H1 (cell line): ENCODE measurements at regions not wholly inside any gene's neighbourhood (a gene's known extent, or its start where the extent isn't known, plus 50 kb on each side); places are given as distances from the start of the nearest gene placed in this dataset.

Source experiments
- CTCF ChIA-PET: fragments of 300-600 bp; sonication (Branson Sonifier 250); formaldehyde crosslinking; loops from one replicate; lab custom pipeline; 2021; ENCODE audit not compliant: partially characterized antibody; lab: Charles Lee
- POLR2A ChIA-PET: fragments of 300-600 bp; sonication (Branson Sonifier 250); formaldehyde crosslinking; loops from one replicate; lab custom pipeline; 2021; ENCODE audit warnings: inconsistent platforms; ENCODE audit not compliant: partially characterized antibody; lab: Charles Lee
- DNase-seq, 2 experiments: peaks; one replicate each; pipeline versions ENCODE4 v3.0.0 to v3.0.0-alpha.2; 2010 to 2022; ENCODE audit warnings: low spot score in 2 of 2, low read depth in 1 of 2, mixed read lengths in 1 of 2
- FAIRE-seq: peaks from 2 replicates; lab custom pipeline; 2011; peaks lifted over from hg19 to GRCh38; lab: Jason Lieb, UNC
- H2AFZ ChIP-seq: 2 replicates; pipeline ENCODE4 v1.8.1; 2012; ENCODE audit warnings: low read length, inconsistent platforms
- H2AK5ac ChIP-seq: 2 replicates; pipeline ENCODE4 v1.6.1; 2013; ENCODE audit warnings: low read depth, low read length
- H2BK120ac ChIP-seq: replicated peaks from 2 replicates; pipeline ENCODE3; 2013; ENCODE audit warnings: low read depth, low read length, inconsistent platforms
- H2BK12ac ChIP-seq: 2 replicates; pipeline ENCODE4 v1.6.1; 2013; ENCODE audit warnings: low read depth, low read length
- H2BK15ac ChIP-seq: 2 replicates; pipeline ENCODE4 v1.6.1; 2013; ENCODE audit warnings: low read length
- H2BK20ac ChIP-seq: 2 replicates; pipeline ENCODE4 v1.6.1; 2013; ENCODE audit warnings: low read length
- H2BK5ac ChIP-seq: 2 replicates; pipeline ENCODE4 v1.6.1; 2013; ENCODE audit warnings: low read depth, low read length
- H3K14ac ChIP-seq: 2 replicates; pipeline ENCODE4 v1.6.1; 2013; ENCODE audit warnings: inconsistent platforms; ENCODE audit not compliant: insufficient read length
- H3K18ac ChIP-seq: 2 replicates; pipeline ENCODE4 v1.6.1; 2013; ENCODE audit warnings: low read length; ENCODE audit errors: extremely low read depth
- H3K23ac ChIP-seq: 2 replicates; pipeline ENCODE4 v1.6.1; 2013; ENCODE audit warnings: inconsistent platforms; ENCODE audit not compliant: insufficient read length
- H3K23me2 ChIP-seq: 2 replicates; pipeline ENCODE4 v1.6.1; 2013; ENCODE audit warnings: low read depth, low read length
- H3K27ac ChIP-seq: 2 replicates; pipeline ENCODE4 v1.6.1; 2011; ENCODE audit warnings: low read depth, low read length, inconsistent platforms
- H3K27me3 ChIP-seq, 4 experiments: replicated peaks in 1 of 4; 1 replicate in 1 of 4; 2 replicates in 3 of 4; pipeline versions ENCODE4 v1.6.1 to v1.8.1; 2011 to 2013; ENCODE audit warnings: low read length in 3 of 4, mild to moderate bottlenecking in 3 of 4, inconsistent platforms in 2 of 4, mixed read lengths in 2 of 4, moderate library complexity in 1 of 4; ENCODE audit not compliant: control insufficient read depth in 3 of 4, insufficient read depth in 3 of 4; ENCODE audit errors: extremely low read depth in 1 of 4
- H3K36me3 ChIP-seq, 4 experiments: 2 replicates each; pipeline versions ENCODE4 v1.6.1 to v1.8.1; 2011 to 2013; ENCODE audit warnings: mild to moderate bottlenecking in 4 of 4, low read length in 3 of 4, moderate library complexity in 2 of 4, control low read depth in 1 of 4, inconsistent platforms in 1 of 4; ENCODE audit not compliant: insufficient read depth in 4 of 4, control insufficient read depth in 2 of 4
- H3K4ac ChIP-seq: replicated peaks from 2 replicates; pipeline ENCODE3; 2013; ENCODE audit warnings: low read length, low read depth, mixed read lengths, inconsistent platforms; ENCODE audit not compliant: insufficient read length
- H3K4me1 ChIP-seq, 4 experiments: replicated peaks in 1 of 4; 1 replicate in 1 of 4; 2 replicates in 3 of 4; pipeline versions ENCODE4 v1.6.1 to v1.8.1; 2011 to 2013; ENCODE audit warnings: low read length in 3 of 4, inconsistent platforms in 2 of 4, mixed read lengths in 1 of 4; ENCODE audit not compliant: insufficient read depth in 4 of 4, control insufficient read depth in 3 of 4
- H3K4me2 ChIP-seq, 2 experiments: 2 replicates each; pipeline versions ENCODE4 v1.6.1 to v1.8.1; 2011 to 2013; ENCODE audit warnings: low read depth in 2 of 2, low read length in 2 of 2, control low read depth in 1 of 2, inconsistent platforms in 1 of 2, mild to moderate bottlenecking in 1 of 2; ENCODE audit not compliant: insufficient read depth in 1 of 2
- H3K4me3 ChIP-seq, 4 experiments: fragments of 200-600, 300-600 bp in 1 of 4; sonication (generic), shearing (Covaris generic), sonication (Bioruptor Twin) in 1 of 4; 2 replicates each; pipeline versions ENCODE4 v1.5.1 to v1.8.1; 2011 to 2016; ENCODE audit warnings: low read length in 4 of 4, low read depth in 3 of 4, control low read depth in 2 of 4, inconsistent platforms in 2 of 4, mild to moderate bottlenecking in 2 of 4, mixed read lengths in 1 of 4, moderate library complexity in 1 of 4; ENCODE audit not compliant: insufficient read depth in 2 of 4; ENCODE audit errors: extremely low read depth in 1 of 4
- H3K56ac ChIP-seq: replicated peaks from 2 replicates; pipeline ENCODE3; 2013; ENCODE audit warnings: low read depth, mild to moderate bottlenecking, mixed read lengths, low read length, inconsistent platforms; ENCODE audit not compliant: insufficient read length
- H3K79me1 ChIP-seq: 2 replicates; pipeline ENCODE4 v1.6.1; 2013; ENCODE audit warnings: low read depth, low read length, control low read depth
- H3K79me2 ChIP-seq, 2 experiments: 2 replicates each; pipeline versions ENCODE4 v1.6.1 to v1.8.1; 2012 to 2013; ENCODE audit warnings: low read length in 2 of 2, mild to moderate bottlenecking in 2 of 2, inconsistent platforms in 1 of 2; ENCODE audit not compliant: insufficient read depth in 2 of 2, control insufficient read depth in 1 of 2
- H3K9ac ChIP-seq, 4 experiments: replicated peaks in 1 of 4; 1 replicate in 1 of 4; 2 replicates in 3 of 4; pipeline versions ENCODE4 v1.6.1 to v1.8.1; 2011 to 2013; ENCODE audit warnings: low read depth in 3 of 4, low read length in 3 of 4, control low read depth in 2 of 4, mild to moderate bottlenecking in 2 of 4, moderate library complexity in 2 of 4, inconsistent platforms in 1 of 4; ENCODE audit errors: extremely low read depth in 1 of 4
- H3K9me3 ChIP-seq, 2 experiments: 2 replicates each; pipeline versions ENCODE4 v1.6.1 to v1.8.1; 2012 to 2013; ENCODE audit warnings: mild to moderate bottlenecking in 2 of 2, moderate library complexity in 2 of 2, control low read depth in 1 of 2, inconsistent platforms in 1 of 2, low read depth in 1 of 2, low read length in 1 of 2, mixed read lengths in 1 of 2; ENCODE audit not compliant: insufficient read depth in 2 of 2
- H4K20me1 ChIP-seq, 2 experiments: replicated peaks in 1 of 2; 2 replicates each; pipeline versions ENCODE3 to v1.8.1; 2011 to 2013; ENCODE audit warnings: inconsistent platforms in 2 of 2, low read length in 2 of 2, mild to moderate bottlenecking in 1 of 2; ENCODE audit not compliant: insufficient read depth in 2 of 2, control insufficient read depth in 1 of 2
- H4K5ac ChIP-seq: 2 replicates; pipeline ENCODE4 v1.6.1; 2013; ENCODE audit warnings: low read length, low read depth, mixed read lengths, inconsistent platforms; ENCODE audit not compliant: insufficient read length
- H4K8ac ChIP-seq: 2 replicates; pipeline ENCODE4 v1.8.0; 2013; ENCODE audit warnings: mild to moderate bottlenecking, moderate library complexity, low read length, inconsistent platforms; ENCODE audit not compliant: insufficient read depth; ENCODE audit errors: extremely low read depth
- H4K91ac ChIP-seq: replicated peaks from 2 replicates; pipeline ENCODE3; 2013; ENCODE audit warnings: low read length, mixed read lengths, inconsistent platforms; ENCODE audit not compliant: insufficient read length
- BACH1 ChIP-seq: IDR thresholded peaks from 2 replicates; pipeline ENCODE4 v1.6.1; 2012; ENCODE audit warnings: low read length, improper control_type of control experiment
- POU5F1 ChIP-seq: IDR thresholded peaks from 2 replicates; pipeline ENCODE4 v1.6.1; 2011; ENCODE audit warnings: low read depth, mild to moderate bottlenecking, low read length, moderate library complexity
- WGBS, 2 experiments: shearing (Covaris generic) in 1 of 2; methylation state at CpG; one replicate each; pipeline versions ENCODE4 v1.1.6 to v1.1.7; 2013 to 2015; ENCODE audit warnings: low lambda C conversion rate in 2 of 2, mixed read lengths in 2 of 2, inconsistent platforms in 1 of 2, low coverage in 1 of 2, missing lambda C conversion rate in 1 of 2; ENCODE audit not compliant: insufficient replicate concordance in 2 of 2, insufficient coverage in 1 of 2, insufficient read length in 1 of 2; ENCODE audit errors: extremely low coverage in 1 of 2, missing lambda C conversion rate in 1 of 2; 5-methylcytosine and 5-hydroxymethylcytosine counted together

GRCh38 chr18:65298422-65298821, 452.4 kb upstream of the CDH7 start:
- no peak overlapping the region for H2BK20ac ChIP-seq
- no peaks in the 10 kb centered on the region for H4K20me1 ChIP-seq
- H3K23ac ChIP-seq, result no peak overlapping the region
- WGBS, 2 experiments, result 80% methylated on average over 4 of the region's 4 CpGs; no CpG with 5 or more reads in 1 of the 2 experiments
- POLR2A ChIA-PET, result no interaction called here
- H2BK15ac ChIP-seq, result no peak overlapping the region
- H3K27ac ChIP-seq, result no peak overlapping the region
- 0 out of 2 replicates have a peak overlapping the region, but pooled peaks have one; percentile 1 for H3K18ac ChIP-seq
- H2AK5ac ChIP-seq, result no peak overlapping the region
- DNase-seq, result no peak
- H3K9ac ChIP-seq, result no peak overlapping the region
- 0 out of 2 replicates have a peak, but pooled peaks have one; percentile 56 for TF ChIP-seq BACH1
- no peak for TF ChIP-seq POU5F1
- TF ChIP-seq, all 59 proteins: peak for 1
- no peaks in the 10 kb centered on the region for H3K23me2 ChIP-seq
- H3K4ac ChIP-seq, result no peak overlapping the region
- no peak overlapping the region for H4K91ac ChIP-seq
- FAIRE-seq, result no peak
- H2BK120ac ChIP-seq, result no peak overlapping the region
- no peak overlapping the region for H4K8ac ChIP-seq
- no peaks in the 10 kb centered on the region for H3K4me1 ChIP-seq
- no peak overlapping the region for H3K4me2 ChIP-seq
- no peaks in the 10 kb centered on the region for H3K27me3 ChIP-seq
- no peak overlapping the region for H3K4me3 ChIP-seq
- H3K14ac ChIP-seq, result no peak overlapping the region
- CTCF ChIA-PET, result no interaction called here
- H3K9me3 ChIP-seq, result no peaks in the 10 kb centered on the region
- no peak overlapping the region for H3K56ac ChIP-seq
- H2AFZ ChIP-seq, result no peak overlapping the region
- H3K79me1 ChIP-seq, result no peaks in the 10 kb centered on the region
- no peaks in the 10 kb centered on the region for H3K36me3 ChIP-seq
- no peaks in the 10 kb centered on the region for H3K79me2 ChIP-seq
- no peak overlapping the region for H2BK5ac ChIP-seq
- H2BK12ac ChIP-seq, result no peak overlapping the region
- H4K5ac ChIP-seq, result no peak overlapping the region
